ENCODE measurements at regions not wholly inside any gene's neighbourhood (a gene's known extent, or its start where the extent isn't known, plus 50 kb on each side); places are given as distances from the start of the nearest gene placed in this dataset.
A peak's percentile ranks its signal among the peaks of the same experiment; 100 is the strongest.

DNA sequence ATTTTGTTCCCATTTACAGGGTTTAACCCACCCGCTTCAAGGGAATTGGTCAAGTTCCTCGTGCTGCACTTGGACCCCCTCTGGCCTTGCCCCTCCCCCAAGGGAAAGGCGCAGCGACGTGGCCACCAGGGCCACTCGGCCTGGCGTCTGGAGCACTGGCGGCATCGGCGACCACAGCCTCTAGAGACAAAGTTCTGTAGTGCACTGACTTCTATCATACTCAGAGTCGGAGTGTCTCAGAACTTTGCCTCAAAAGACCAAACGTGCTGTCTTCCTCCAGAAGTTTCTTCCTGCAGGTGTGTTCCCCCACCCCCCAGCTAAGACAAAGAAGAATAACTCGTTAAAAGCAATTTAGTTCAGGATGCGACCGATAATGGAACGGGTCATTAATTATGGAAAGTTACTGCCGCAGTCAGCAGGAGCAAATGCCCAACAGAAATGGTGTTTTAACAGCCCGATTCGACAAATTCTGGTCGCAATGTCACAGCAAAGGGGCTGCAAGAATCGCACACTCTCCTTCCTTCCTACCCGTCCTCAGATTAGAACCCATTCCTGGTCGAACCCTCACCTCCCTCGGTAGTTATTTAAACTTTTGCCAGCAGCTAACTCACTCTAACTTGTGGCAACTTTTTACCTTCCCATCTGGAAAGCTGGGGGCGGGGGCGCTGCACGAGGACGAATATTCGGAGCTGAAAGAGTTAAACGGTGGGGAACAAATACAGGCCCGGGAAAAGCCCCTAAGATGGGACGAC is 202.1 kb upstream of the NFE2L3 start:
- no peak for DNase-seq (ENCODE audit: low read depth in 2 of 2)

DNA sequence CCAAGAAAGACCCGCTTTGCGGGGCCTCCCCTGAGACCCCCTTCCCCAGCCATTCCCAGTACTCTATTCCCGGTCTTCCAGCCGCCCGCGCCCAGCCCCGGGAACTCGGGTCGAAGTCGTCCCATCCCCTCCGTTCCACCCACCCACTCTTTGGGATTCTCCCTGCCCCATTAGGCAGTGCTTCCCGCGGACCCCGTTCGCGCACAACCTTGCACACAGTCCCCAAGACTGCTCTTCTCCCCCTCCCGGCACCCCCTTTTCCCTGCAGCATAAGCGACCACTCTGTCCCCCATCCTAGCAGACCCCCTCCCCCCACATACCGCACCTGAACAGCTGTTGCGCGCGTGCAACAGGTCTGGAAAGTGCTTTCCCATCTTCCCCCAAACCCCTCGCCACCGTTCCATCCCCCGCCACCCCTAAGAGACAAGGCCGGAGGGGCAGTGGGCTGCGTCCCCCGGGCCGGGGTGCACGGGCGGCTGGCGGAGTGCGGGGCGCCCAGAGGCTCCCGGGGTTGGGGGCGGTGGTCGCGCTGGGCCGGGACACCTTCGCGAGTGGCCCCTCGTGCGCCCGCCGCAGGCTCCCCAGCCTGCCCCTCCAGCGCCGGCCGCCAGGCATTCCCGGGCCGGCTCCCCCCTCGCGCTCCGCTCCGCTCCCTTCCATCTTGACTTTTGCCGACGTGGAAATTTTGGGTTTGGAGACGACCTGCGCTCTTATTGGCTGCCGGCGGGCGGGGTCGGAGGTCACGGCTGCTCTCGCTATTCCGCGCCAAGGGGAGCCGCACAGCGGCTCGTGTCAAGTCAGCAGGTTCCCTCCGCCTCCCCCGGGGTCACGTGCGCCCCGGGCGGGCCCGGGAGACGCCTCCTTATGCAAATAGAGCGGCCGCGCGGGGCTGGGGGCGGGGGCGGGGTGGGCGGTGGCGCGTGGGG is 201.2 kb upstream of the NFE2L3 start:
- DNase-seq (ENCODE audit: low read depth in 2 of 2) = peak; percentile 75 to 78

DNA sequence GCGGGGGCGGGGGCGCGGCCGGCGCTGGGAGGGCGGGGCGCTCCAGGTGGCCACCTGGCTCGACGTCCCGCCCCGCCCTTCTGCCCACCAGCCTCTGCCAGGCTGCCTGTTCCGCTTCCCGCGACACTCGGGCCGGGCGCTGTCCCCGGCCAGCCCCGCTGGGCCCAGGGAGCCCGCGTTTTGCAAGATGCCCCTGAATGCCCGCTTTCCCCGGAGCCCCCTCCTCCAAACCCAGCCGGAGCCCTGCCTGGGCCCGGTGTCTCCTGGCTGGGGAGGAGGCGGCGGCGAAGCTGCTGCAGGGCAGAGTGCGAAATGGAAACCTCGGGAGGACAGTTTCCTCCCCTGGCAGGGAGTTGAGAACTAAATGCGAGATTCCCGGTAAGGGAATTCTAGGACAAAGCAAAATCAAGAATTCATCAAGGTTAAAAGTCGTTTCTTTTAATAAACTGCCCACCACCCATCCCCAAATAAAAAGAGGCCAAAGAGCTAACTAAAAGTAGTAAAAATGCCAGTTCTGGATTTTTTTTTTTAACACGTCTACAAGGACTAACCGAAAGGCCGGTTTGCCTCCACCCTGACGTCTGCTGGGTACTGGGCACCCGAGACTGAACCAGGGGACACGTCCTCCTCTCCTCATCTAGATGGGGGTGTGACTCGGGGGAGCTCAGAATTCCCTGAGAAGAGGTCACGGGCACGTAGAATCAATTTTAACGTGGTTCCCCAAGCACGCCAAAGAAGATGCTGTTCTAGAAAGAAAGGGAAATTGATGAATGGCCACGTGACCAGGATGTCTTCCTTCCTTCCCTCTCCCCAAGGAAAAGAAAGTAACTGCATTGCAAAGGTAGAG is 200.4 kb upstream of the NFE2L3 start:
- no peak for DNase-seq (ENCODE audit: low read depth in 2 of 2)

DNA sequence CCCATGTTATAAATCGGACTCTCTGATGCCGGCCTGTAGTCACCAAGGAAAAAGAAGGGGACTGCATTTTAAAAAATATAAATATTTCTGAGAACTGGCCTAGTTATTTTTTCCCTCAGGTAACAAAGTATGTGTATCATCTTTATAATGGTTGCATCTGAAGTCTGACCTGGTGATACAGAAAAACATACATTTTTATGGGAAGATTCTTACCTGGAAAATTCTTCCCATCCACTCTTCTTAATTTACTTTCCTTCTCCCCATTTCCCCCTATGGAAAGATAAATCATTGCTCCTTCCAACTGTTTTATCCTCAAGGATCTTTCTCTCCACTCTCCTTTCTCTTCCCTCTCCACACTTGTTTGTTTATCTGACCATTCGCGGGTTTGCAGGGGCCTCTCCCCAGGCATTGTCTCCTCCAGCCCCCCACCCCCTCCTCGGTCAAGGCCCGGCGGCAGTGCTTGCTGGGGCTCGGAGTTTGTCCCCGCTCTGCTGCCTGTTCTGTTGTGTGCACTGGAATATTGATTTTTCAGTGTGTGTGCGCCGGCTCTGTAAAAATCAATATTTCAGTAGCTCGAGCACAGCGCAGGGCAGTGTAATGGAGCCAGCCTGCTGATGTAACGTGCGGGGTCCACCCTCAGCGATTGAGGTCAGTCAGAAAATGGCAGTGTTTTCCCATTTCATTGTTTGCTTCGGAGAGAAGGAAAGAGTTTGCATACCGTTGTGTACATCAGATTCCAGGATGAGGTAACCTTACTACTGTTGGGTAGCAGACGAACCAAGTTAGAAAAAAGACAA is 199.5 kb upstream of the NFE2L3 start:
- DNase-seq (ENCODE audit: low read depth in 2 of 2) = no peak

DNA sequence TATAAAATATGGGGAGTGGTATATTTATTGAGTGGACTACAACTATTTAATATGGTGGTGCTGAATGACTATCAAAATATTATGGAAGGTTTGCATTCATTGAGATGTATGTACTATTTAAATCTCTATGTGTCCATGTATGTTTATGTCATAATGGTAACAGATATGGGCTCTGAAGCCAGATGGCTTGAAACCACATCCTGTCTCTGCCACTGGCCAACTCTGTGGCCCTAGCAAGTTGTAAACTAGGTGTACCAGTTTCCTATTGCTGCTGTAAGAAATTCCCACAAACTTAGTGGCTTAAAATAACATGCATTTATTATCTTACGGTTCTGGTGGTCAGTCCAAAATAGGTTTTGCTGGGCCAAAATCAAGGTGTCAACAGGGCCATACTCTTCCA is 198.1 kb upstream of the NFE2L3 start:
- DNase-seq (ENCODE audit: low read depth in 2 of 2) = no peak

DNA sequence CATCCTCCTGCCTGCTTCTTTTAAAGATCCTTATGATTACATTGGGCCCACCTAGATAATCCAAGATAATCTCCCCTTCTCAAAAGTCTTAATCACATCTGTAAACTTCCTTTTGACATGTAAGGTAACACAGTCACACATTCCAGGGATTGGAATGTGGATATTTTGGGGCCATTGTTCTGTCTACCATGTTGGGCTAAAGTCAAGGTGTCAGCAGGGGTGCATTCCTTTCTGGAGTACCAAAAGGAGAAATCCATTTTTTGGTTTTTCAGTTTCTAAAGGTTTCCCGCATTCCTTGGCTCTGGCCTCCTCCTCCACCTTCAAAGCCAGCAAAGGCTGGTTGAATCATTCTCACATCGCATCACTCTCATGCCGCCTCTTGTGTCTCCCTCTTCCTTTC is 197.6 kb upstream of the NFE2L3 start:
- DNase-seq (ENCODE audit: low read depth in 2 of 2) = no peak

DNA sequence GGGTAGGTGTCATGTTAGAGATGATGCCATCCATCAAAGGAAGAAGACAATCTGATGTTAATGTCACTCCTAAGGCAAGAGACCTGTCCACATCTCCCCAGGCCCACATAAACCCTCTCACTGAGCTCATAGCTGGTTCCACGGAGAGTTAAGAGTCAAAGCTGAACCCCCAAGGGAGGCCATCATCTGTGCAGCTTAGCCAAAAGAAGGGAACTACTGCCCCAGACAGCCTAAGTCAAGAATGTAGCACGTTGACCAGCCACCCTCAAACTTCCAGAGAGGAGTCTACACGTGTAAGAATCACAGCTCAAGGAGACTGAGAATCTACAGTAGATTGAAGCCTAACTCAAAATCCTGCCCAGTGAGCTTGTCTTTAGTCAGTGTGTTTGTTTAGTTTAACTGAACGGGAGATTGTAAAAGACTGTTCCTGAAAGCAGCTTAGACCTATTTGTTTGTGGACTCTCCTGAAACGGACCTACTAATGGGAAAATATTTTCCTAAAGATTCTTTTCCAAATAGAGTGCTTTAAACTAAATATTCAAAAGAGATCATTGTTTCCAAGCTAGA is 192.7 kb upstream of the NFE2L3 start:
- DNase-seq (ENCODE audit: low read depth in 2 of 2) = no peak

DNA sequence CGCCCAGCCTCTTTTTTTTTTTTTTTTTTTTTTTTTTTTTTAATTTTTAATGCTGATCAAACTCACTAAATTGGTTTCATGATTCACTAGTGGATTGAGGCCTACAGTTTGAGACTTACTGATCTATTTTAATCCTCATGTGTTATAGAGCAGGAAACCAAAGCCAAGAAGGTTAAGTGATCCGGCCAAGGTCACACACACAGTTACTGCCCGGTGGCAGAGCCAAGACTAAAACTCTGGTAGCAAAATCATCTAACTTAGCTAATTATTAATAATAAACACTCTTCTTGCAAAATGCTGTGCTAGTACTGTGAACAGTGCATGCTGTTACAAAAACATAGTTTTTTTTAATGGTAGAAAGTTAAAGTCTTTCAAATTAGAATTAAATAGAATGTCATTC is 188.3 kb upstream of the NFE2L3 start:
- no peak for DNase-seq (ENCODE audit: low read depth in 2 of 2)

DNA sequence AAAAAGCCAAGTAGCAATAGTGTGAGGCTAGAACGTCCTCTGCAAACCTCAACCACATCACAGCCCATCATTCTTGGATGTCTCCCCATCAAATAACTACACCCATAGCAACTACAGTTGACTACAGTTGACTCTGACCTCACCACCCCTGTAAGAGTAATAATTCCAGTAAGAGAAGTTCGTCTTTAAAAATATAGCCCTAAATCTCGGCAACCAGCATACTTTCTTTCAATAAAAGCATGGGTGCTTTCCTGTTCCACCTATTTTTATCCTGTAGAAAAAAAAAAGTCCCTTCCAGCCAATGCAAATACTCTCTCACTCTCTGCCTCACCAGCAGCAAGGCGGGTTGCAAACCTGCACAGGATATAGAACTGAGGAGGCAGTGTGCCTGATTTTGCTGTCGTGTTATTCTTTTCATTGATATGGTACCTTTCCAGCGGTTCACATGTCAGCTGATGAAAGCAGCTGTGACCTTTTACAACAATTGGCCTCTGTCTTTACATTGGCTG is 187.5 kb upstream of the NFE2L3 start:
- no peak for DNase-seq (ENCODE audit: low read depth in 2 of 2)

DNA sequence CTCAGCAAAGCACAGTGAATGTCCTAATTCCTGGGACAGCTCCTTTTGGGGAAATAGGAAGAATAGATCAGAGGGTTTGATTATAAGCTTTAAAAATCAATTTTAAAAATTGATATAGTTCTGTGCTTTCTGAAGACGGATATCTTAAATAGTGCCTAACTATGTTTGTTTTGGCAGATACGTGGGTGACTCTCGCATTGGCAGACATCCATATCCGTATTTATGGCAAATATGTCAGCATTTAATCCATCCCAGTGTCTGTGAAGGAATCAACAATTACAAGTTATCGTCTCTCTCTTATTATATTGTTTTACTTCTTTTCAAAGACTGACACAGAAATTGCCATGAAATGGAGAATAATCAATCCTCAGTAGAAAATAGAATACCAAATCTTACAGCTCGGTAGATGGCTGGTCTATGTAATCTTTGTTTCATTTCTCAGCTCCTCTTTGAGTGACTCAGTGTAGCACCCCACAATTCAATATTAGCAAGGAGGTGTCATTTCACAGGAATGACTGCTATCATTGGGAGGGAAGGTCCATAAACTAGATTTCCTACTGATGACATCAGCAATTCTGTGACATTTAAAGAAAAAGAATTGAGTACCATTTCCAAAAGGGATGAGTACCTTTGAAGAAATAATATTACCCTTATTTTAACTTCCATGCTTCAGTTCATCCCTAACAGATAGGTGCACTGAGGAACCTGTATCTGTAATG is 186.4 kb upstream of the NFE2L3 start:
- no peak for DNase-seq (ENCODE audit: low read depth in 2 of 2)

DNA sequence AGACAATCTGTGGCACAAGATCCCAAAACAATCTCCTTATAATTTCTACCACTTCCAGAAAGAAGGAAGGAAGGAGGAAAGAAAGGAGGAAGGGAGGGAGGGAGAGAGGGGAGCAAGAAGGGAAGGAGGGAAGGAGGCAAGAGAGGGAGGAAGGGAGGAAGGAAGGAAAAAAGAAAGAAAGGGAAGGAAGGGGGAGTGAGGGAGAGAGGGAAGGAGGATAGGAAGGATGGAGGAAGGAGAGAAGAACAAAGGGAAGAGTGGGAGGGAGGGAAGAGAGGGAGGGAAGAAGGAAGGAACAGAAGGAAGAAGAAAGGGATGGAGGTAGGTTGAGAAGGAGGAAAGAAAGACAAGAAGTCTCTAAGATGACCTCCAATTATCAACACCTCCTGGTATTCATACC is 185.5 kb upstream of the NFE2L3 start:
- DNase-seq (ENCODE audit: low read depth in 2 of 2) = no peak

DNA sequence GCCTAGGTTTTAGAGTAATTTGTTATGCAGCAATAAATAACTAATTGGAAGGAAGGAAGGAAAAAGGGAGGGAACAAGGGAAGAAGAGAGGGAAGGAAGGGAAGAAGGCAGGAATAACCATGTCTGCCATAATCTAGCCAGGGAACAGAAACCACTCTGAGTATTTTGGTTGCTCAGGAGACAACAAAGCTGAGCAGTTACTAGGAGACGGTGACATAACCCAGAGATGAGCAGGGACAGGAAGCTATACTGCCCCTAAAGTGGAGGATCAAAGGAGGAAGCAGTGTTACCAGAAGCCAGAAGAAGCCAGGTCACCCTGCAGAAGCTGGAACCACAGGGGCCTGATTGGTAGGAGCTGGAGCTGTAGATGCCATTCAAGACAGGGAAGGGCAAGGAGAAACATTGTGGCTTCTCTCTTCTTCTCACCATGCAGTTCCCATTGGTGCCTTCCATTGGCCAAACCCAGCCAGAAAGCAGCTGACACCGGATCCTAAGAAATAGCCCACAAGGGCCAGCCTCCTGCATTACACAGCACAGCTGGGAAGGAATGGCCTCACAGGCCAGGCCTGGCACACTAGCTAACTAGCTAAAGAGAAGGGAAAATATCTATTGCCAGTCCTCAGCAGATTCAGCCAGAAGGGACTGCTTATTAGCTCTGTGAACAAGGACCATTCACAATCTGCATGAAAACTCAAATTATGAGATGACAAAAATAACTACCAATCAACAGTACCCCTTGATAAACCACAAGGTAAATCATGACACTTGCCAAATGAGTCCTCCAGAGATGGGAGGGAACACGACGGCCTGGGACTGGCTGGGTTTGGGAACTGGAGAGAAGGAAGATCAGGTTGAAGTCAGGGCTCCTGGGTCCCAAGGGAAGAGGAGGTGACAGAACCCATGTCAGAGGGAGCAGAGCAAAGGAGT is 184.5 kb upstream of the NFE2L3 start:
- no peak for DNase-seq (ENCODE audit: low read depth in 2 of 2)

DNA sequence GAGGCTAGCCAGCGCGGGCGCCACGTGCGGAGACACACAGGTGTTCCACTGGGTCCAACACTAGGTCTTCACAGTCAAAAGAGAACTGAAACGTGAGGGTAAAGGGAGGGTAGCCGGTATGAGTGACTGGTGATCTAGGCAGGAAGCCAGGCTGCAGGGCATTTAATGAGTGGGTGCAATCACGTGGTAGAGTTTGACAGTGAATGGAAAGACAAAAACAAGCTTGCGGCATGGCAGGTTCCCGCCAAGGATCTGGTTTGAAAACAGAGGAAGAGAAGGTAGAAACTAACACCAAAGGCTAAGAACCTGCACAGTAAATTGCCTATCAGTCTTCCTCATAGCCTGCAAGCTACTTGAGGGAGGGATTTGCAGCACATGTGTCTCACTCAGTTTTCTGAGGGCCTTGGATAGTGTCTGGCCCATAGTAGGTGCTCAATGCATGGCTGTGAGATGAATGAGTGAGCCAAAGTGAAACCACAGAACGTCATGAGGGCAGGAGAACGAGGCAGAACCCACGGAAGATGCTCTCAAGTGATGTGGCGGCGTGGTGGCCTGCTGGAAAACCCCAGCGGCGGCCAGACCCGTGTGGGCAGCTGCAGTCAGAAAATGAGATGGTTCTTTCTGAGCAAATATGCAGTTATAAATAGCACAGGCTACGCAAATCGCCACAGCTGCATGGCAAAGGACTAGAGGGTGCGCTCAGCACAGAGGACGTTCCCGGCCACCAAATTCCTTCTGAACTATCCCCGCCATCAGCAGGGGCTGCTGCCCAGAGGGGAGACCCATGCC is 183.6 kb upstream of the NFE2L3 start:
- peak; percentile 56 to 57 for DNase-seq (ENCODE audit: low read depth in 2 of 2)

DNA sequence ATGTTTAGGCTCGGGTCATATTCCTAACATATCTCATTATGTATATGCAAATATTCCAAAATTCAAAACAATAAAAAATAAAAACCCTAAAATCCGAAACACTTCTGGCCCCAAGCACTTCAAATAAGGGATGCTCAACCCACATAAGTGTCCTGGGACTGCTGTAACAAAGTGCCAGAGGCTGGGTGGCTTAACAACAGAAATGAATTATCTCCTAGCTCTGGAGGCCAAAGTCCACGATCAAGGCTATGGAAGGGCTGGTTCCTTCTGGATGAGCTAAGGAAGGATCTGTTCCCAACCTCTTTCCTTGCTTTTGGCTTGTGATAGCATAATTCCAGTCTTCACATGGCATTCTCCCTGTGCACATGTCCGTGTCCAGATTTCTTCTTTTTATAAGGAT is 181.6 kb upstream of the NFE2L3 start:
- DNase-seq (ENCODE audit: low read depth in 2 of 2) = no peak

DNA sequence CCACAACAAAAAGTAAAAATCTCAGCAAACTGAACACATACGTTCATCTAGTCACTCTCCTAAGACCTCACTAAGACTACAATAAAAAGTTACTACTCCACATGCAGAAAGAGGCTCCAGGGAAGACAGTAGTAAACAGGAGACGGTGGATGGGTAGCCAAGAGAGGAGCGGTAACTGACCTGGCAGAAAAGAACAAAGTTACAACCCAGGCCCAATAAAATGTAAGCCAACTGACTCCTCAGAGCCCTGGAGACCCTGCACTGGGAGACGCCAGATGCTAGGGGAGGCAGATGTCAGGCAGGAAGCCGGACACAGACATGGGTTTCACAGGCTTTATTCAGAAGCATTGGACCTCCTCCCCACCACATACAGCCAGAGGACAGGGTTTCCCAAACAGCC is 181.1 kb upstream of the NFE2L3 start:
- DNase-seq (ENCODE audit: low read depth in 2 of 2) = no peak

DNA sequence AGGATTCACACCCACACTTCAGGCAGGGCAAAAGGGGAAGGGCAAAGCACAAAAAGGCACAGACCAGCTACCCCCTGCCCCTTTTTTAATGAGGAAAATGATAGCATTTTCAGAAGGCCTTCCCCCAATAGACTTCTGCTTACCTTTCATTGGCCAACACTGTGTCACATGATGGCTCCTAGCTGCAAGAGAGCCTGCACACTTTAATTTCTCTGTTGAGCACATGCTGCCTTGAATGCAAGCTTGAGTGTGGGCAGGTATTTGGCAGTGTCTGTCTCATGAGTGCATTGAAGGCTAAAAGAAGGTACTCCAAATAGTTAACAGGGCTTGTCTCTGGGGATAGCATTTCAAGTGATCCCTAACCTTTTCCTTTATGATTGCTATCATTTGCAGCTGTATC is 175.4 kb upstream of the NFE2L3 start:
- no peak for DNase-seq (ENCODE audit: low read depth in 2 of 2)

DNA sequence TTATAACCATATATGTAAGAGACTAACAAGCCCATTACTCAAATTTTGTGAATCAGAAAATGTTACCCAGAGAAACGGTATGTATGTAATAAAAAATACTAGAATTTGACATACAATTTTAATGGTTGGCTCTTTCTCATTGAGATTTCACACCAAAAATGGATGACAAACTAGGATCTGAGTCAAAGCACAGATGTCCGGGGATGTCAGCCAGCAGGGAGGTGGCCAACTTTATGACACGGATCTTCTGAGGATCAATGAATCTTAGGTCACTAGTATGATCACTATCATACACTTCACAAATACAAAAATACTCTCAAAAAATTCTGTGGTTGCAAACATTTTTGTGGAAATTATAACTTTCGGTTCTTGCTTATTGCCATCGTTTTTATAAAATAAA is 173.5 kb upstream of the NFE2L3 start:
- no peak for DNase-seq (ENCODE audit: low read depth in 2 of 2)

DNA sequence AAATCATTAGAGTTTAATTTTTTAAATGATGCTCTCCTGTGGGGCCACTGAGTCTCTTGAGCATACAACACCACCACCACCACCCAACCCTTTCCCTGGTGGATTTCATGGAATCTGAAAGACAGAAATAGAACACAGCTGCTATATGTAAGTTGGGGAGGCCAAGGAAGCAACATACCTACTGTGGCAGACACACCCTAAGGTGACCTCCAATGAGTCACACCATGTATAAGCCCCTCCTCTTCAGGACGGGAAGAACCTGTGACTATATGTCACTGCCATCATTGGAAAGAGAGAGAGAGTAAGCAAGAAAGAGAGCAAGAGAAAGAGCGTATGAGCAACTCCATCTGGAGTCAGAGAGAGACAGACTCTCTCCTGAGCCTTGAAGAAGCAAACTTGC is 172.4 kb upstream of the NFE2L3 start:
- no peak for DNase-seq (ENCODE audit: low read depth in 2 of 2)

Measured in stimulated activated CD8-positive, alpha-beta memory T cell treated with anti-CD3 and anti-CD28 coated beads, Interleukin-15, amount 100 ng/mL, for 48 hours (primary cell).